AG08395 (cell line): ENCODE measurements at regions not wholly inside any gene's neighbourhood (a gene's known extent, or its start where the extent isn't known, plus 50 kb on each side); places are given as distances from the start of the nearest gene placed in this dataset.

Experiments
- DNase-seq: peaks from one replicate; pipeline ENCODE4 v3.0.0; 2012; ENCODE audit warnings: mixed read lengths, low spot score

DNA sequence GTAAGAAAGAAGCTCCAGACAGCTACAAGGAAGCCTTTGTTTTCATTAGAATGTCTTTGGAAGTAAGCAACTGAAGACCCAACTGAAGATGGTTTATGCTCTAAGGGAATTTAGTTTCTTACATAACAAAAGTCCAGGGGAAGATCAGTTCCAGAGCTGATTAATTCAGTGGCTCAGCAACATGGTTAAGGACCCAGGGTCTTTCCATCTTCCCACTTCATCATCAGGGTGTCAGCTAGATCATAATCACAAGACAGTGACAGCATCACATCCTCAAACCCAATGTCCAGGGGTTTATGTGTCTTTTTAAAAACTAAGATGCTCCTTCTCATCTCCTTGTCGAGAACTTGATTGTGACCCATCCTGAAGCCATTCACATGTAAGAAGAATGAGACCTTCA, 119.7 kb upstream of the PRDM1 start:
- no peak for DNase-seq

DNA sequence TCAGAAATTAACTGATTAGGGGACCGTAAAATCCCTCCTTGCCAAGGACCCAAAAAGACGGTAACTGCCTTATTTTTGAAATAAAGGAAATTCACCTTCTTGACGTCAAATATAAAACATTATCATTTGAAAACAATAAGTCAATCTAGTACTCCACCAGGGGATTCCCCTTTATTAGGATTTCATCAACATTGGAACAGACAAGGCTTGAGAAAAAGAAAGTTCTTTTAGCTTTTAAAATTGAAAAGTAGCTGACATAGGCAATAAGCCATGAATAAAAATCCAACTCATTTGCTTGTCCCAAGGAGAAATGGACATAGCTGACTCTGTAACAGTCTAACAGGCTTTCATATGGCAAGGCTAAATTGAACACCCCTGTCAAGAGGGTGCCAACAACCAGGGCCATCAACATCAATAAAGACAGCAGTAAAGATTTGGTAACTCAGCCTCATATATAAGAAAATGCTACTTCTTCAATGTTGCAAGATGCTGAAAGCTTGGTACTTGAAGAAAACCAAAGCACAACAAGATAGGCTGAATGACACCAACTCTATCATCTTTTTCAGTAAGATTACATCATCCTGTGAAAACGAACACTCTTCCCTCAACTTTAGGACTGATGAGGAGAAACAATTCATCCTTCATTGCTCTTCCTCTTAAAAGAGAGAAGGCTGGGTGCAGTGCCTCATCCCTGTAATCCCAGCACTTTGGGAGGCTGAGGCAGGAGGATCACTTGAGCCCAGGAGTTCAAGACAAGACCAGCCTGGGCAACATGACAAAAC, 121.0 kb upstream of the PRDM1 start:
- DNase-seq = no peak

DNA sequence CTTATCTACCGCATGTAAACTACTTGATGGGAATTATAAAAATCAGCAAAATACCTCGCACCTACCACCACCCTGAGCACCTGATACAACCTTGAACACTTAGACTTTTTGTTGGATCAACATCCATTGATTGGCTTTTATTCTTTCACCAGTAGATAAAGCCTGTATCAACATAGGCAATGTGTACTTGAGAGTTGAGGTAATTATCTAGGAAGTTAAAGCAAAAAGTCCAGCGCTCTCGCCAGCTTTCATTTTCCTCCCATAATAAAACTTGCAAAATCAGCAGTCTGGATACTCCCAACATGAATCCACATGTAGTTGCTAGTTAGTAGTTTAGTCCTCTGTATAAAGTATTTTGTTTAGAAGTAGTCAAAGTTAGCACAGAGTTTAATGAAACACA, 132.0 kb upstream of the PRDM1 start:
- DNase-seq = no peak

- no peak for DNase-seq
Observed at GRCh38 chr6:105952772-105953690, 133.1 kb upstream of the PRDM1 start.

DNA sequence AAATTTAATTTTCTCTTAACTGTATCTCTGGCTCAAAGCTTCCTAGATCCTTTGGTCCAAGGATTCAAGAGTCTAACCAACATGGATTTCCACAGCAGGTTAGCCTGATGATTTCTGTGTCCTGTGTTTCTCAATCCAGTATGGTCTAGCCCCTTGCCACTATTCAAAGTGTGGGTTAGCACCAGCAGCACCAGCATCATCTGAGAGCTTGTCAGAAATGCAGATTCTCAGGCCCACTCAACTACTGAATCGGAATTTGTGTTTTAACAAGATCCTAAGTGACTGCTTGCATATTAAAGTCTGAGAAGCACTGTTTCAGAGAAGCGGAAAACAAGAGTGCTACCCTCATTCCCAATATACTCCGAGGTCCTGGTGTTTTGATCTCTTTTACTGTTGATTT, 133.8 kb upstream of the PRDM1 start:
- DNase-seq = no peak

- no peak for DNase-seq
Observed at GRCh38 chr6:105951322-105951721, 134.8 kb upstream of the PRDM1 start.

GRCh38 chr6:105949869-105950268, 136.3 kb upstream of the PRDM1 start:
- no peak for DNase-seq

DNA sequence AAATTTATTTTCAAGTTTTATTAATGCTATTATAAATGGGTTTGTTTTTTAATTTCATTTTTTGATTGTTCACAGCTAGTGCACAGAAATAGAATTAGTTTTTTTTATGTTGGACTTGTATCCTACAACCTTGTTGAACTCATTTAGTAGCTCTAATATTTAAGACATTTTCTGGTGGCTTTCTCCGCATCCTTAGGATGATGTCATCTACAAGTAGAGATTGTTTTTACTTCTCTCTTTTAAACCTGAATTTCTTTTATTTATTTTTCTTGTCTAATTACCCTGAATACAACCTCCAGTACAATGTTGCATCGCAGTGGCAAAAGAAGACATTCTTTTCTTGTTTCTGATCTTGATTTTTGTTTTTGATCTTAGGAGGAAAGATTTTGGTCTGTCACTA, 142.6 kb upstream of the PRDM1 start:
- no peak for DNase-seq

GRCh38 chr6:105941621-105942412, 144.3 kb upstream of the PRDM1 start:
- no peak for DNase-seq

DNA sequence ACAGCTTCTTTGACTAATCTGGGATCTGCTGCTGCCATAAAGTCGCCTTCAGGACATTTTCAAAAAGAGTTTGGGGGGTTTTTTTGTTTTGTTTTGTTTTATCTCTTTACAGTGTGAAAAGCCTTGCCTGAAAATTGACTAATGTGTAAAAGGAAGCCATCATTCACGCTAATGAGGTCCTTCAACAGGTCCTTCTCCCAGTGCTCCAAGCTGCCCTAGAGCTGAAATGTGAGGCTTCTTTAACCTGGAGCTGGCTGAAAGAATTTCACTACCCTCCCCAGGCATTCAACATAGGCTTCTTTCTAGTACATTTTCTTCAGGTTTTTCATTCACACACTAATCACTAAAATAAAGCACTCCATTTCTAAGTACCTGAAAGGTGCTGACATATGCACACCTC, 145.1 kb upstream of the PRDM1 start:
- no peak for DNase-seq

DNA sequence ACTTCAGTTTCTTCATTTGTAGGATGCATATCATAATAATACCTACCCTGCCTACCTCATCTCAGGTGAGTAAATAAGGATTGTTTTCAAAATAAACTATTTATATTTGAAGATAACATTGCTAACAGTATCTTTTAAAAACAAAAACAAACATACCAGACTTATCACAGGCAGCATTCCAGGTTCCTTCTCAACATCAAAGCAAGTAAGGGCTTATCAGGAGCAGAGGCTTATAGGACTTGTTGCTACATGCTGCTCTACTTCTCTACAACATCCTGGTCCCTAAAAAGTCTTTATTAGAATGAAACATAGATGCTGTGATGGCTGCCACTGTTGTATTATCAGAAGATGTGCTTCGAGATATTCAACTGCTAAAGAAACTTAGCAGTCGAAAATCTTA, 149.2 kb upstream of the PRDM1 start:
- DNase-seq = no peak

DNA sequence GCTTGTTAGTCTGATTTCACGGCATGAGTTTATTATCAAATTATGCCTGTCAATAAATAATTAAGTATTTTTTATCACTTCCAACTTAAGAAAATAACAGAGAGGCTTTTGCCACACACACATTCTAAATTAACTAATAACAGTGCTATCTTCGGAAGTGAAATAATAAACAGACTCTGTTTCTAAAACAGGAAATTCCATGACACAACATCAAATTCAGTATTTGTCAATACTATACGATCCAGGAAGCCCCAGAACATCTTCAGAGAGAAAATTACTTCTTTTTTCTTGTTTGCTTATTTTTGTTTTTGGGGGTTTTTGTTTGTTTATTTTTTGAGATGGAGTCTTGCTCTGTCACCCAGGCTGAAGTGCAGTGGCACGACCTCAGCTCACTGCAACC, 150.7 kb upstream of the PRDM1 start:
- no peak for DNase-seq

- no peak for DNase-seq
Observed at GRCh38 chr6:105934708-105935107, 151.4 kb upstream of the PRDM1 start.

DNA sequence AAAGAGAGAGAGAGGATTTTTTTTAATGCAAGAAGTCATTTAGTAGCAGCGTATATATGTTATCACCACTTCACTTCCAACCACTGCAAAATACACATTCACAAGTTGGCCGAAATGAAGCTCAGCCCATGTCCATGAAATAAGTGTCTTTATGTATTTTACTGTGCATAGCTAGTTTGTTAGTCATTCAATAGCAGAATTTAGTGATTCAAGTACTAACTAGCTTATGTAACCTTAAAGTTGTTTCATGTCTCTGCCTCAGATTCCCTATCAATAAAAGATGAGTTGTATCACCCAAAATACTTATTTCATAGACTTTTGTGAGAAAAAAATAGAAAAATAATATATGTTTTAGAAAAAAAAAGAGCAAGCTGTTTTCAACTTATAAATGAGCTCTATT, 153.7 kb upstream of the PRDM1 start:
- peak; percentile 7 for DNase-seq

GRCh38 chr6:105929626-105930025, 156.5 kb upstream of the PRDM1 start:
- no peak for DNase-seq

DNA sequence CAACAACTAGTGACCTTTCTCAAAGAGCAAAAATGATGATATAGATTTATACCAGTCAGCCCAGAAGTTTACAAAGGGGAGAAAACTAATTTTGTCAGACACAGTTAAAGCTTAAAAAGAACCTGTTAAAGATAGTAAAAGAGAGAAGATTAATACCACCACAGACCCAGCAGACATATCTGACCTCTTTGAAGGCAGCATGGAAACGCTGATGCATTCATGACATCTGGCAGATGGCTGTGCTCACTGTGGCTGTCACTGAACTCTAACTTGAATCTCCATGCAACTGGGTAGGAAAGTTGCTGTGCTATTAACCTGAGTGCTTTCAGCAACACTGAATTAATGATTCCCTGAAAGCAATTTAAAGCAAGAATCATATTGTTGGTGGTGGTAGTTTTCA, 159.8 kb upstream of the PRDM1 start:
- DNase-seq = no peak

GRCh38 chr6:105925706-105926105, 160.4 kb upstream of the PRDM1 start:
- DNase-seq = no peak

GRCh38 chr6:105921781-105922180, 164.4 kb upstream of the PRDM1 start:
- DNase-seq = no peak

DNA sequence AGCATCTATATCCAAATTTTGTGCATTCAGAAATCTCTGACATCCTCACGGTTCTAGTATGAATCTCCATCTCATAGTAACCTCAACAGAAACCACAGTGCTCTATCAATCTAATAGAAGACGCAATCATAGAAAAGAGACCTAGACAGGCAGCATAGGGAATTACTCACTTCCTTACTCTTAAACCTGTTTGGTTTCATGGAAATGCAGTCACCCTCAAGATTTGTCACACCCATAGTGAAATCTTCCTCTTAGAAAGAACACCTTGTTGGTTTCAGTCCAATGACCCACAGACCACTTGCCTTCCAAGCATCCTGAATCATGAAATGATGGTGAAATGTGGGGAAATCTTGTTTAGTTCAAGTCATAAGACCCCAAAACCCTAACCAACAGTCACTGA, 166.1 kb upstream of the PRDM1 start:
- DNase-seq = no peak

DNA sequence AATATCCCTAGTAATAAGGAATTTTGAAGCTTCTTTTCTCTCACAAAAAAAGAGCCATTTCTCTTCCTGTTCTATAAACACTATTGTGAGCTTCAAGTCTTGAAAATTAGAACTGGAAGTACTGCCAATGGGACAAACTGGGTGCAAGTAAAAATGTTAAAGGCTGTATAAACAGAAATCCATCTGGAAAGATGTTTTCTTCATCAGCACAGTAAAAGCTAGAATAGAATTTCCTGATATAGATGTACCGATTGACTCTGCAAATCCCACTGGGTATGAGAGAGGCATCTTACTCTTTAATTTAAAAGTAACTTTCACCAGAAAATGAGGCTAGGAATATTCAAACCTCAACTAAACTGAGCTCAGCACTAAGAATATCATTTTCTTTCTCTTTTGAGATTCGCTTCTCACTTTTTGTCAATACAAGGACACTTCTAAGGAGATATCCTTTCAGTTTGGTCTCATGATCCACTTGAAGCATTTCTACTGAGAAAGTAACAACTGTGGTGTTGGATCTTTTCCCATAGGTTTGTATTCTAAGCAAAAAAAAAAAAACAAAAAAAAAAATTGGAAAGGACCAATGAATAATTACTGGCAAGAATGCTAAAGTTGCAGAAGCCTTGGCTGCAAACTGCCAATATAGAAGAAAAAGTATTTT, 169.0 kb upstream of the PRDM1 start:
- DNase-seq = no peak

DNA sequence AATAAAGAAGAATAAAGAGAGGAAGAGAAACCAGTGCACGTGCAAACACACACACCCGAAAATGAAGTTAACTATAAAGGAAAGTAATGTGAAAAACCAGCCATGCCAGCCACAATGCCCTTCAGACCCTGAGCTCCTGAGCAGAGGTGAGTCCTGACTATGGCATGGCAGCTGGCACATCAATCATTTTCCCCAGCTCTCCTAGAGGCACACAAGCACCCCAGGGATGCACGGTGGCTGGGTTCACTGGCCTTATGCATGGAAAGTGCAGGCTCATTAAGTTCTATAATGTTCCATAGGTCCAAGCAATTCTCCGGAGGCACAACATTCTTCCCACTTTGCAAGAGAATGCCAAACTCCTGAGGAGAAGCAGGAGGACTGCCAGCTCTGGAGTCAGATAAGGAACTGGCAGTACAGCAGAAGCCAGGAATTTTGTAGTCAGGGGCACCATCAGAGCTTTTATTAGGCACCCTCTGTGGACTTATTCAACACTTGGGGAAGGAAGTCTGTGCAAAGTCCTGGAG, 175.0 kb upstream of the PRDM1 start:
- no peak for DNase-seq

- DNase-seq = no peak
Observed at GRCh38 chr6:105909106-105909505, 177.0 kb upstream of the PRDM1 start.
